Activated naive CD4-positive, alpha-beta T cell treated with anti-CD3 and anti-CD28 coated beads, Interleukin-2, amount 50 U/mL, for 72 hours (primary cell): ENCODE measurements at regions not wholly inside any gene's neighbourhood (a gene's known extent, or its start where the extent isn't known, plus 50 kb on each side); places are given as distances from the start of the nearest gene placed in this dataset.

Experiments
- ATAC-seq, 2 donors: fragments of 150-1000 bp; cut with Tn5 transposase; 2 replicates each; pipeline ENCODE4 v1.10.0; 2021; ENCODE audit warnings: mild to moderate bottlenecking in 2 of 2, moderate library complexity in 2 of 2
- DNase-seq, 2 donors: peaks; one replicate each; pipeline ENCODE4 v3.0.0; 2021 to 2022; ENCODE audit warnings: low spot score in 2 of 2
- H3K27ac Mint-ChIP-seq, 2 donors: one replicate each; pipeline ENCODE4 v1.8.0; 2022; ENCODE audit warnings: mild to moderate bottlenecking in 2 of 2, mixed read lengths in 2 of 2
- H3K36me3 Mint-ChIP-seq, 2 donors: one replicate each; pipeline ENCODE4 v1.8.0; 2022; ENCODE audit warnings: mixed read lengths in 2 of 2
- H3K9me3 Mint-ChIP-seq, 2 donors: one replicate each; pipeline ENCODE4 v1.8.0; 2022; ENCODE audit warnings: mixed read lengths in 2 of 2

DNA sequence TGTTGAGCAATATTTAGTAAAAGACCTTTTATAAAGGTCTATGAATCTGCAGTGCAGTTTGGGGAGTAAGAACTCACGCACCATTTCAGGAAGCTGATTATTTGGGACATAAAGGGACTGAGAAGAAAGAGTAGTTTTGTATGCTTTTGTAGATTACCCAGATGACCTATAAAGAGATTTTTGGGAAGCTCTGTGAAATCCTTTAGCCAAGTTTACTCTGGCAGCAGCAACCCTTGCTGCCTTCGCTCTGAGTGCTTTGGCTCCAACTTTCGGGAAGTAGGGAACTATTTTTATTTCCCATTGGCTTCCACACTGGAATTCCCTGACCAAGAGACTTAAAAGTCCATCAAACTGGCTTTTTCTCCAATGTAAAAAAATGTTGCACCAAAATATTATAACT, 1110.1 kb upstream of the PHF14 start:
- ATAC-seq: no peak
- H3K27ac Mint-ChIP-seq: no peak overlapping the region
- H3K36me3 Mint-ChIP-seq: no peaks in the 10 kb centered on the region
- DNase-seq: no peak
- peaks cover 10 to 16% of the 10 kb centered on the region in 2 donors for H3K9me3 Mint-ChIP-seq

DNA sequence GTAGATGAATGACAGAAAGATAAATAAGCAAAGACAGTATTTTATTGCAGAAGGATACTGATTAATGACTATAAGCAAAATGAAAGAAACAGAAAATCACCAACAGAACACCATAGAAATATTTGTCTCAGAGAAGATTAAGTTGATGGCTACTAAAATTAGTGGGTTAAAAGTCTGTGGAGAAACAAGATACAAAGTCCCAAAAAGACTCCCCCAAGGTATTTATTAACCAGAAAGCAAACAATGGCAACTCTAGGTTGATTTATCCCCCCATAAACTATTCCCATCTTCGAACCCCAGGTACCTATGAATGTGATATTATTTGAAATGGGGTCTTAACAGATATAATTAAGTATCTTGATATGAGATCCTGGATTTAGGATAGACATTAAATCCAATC, 1104.5 kb upstream of the PHF14 start:
- Mint-ChIP-seq H3K27ac (no peak overlapping the region), H3K36me3 (no peaks in the 10 kb centered on the region)
- no peak for ATAC-seq

GRCh38 chr7:9869566-9869965, 1104.1 kb upstream of the PHF14 start:
- no peak for DNase-seq
- H3K9me3 Mint-ChIP-seq: peaks cover 3 to 19% of the 10 kb centered on the region in 2 donors
- no peak for ATAC-seq
- no peaks in the 10 kb centered on the region for H3K36me3 Mint-ChIP-seq
- no peak overlapping the region for H3K27ac Mint-ChIP-seq

More for the DNA sequence above, 1104.5 kb upstream of the PHF14 start:
- no peak for DNase-seq
- peaks cover 3 to 19% of the 10 kb centered on the region in 2 donors for H3K9me3 Mint-ChIP-seq

DNA sequence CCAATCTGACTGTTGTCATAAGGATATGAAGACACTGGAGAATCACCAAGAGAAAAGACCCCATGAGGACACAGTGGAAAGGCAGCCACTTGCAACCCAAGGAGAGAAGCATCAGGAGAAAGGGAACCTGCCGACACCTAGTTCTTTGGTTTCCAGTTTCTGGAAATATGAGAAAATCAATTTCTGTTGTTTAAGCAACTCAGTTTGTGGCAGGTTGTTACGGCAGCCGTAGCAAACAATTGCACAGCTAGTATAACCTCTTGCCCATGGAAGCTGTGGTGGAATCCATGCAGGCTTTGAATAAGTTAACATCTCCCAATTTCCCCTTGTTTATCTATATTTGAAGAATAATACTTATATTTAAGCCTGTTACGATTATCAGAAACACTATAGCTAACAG, 1103.0 kb upstream of the PHF14 start:
- DNase-seq (no peak), ATAC-seq (no peak)
- no peaks in the 10 kb centered on the region for H3K36me3 Mint-ChIP-seq
- no peak overlapping the region for H3K27ac Mint-ChIP-seq
- peaks cover 4 to 19% of the 10 kb centered on the region in 2 donors for H3K9me3 Mint-ChIP-seq

DNA sequence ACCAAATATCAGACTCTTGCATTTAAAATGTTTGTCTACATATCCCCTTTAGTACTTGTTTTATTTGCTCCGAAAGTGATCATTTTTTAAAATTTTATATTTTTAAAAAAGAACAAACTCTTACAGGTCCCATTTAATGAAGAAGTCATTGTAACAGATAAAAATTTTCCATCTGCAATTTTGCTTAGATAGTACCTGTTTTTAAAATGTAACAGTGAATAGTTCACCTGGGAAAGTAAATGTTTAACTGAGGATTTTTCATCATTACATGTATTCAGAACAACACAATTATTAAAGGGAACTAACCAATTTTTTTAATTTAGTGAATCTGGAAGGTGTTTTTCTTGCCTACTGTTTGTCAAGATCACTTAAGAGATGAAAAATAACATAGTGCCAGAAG, 1099.5 kb upstream of the PHF14 start:
- H3K27ac Mint-ChIP-seq: no peak overlapping the region
- ATAC-seq: no peak

GRCh38 chr7:9876053-9876452, 1097.6 kb upstream of the PHF14 start:
- no peak overlapping the region for H3K27ac Mint-ChIP-seq
- no peaks in the 10 kb centered on the region for H3K36me3 Mint-ChIP-seq
- ATAC-seq: no peak

More for the DNA sequence above, 1099.5 kb upstream of the PHF14 start:
- no peak for DNase-seq
- Mint-ChIP-seq H3K36me3 (no peaks in the 10 kb centered on the region), H3K9me3 (peaks cover 12 to 16% of the 10 kb centered on the region in 2 donors)

DNA sequence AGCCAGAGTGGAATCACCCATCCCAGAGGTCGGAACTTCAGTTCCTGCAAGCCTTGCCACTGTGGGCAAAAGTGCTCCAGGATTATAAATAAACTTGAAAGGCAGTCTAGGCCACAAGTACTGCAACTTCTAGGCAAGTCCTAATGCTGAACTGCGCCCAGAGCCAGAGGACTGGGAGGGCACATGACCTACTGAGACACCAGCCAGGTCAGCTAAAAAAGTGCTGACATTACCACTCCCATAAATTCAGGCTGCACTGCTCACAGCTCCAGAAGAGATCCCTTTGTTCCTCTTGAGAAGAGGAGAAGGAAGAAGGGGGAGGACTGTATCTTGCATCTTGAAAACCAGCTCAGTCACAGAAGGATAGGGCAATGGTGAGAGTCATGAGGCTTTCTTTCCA, 1084.1 kb upstream of the PHF14 start:
- Mint-ChIP-seq H3K27ac (no peak overlapping the region), H3K9me3 (peaks cover 26 to 32% of the 10 kb centered on the region in 2 donors), H3K36me3 (peaks cover 0 to 7% of the 10 kb centered on the region in 2 donors)
- DNase-seq: no peak
- no peak for ATAC-seq

More at GRCh38 chr7:9876053-9876452, 1097.6 kb upstream of the PHF14 start:
- H3K9me3 Mint-ChIP-seq: peaks cover 9 to 10% of the 10 kb centered on the region in 2 donors
- no peak for DNase-seq

GRCh38 chr7:9890092-9890491, 1083.6 kb upstream of the PHF14 start:
- peaks cover 0 to 7% of the 10 kb centered on the region in 2 donors for H3K36me3 Mint-ChIP-seq
- H3K27ac Mint-ChIP-seq: no peak overlapping the region
- DNase-seq (no peak), ATAC-seq (no peak)
- H3K9me3 Mint-ChIP-seq: peaks cover 26 to 30% of the 10 kb centered on the region in 2 donors

- Mint-ChIP-seq H3K36me3 (peaks cover 0 to 7% of the 10 kb centered on the region in 2 donors), H3K27ac (no peak overlapping the region), H3K9me3 (peaks cover 25 to 29% of the 10 kb centered on the region in 2 donors)
- no peak for ATAC-seq
- DNase-seq: no peak
These were observed 1082.6 kb upstream of the PHF14 start for GRCh38 chr7:9891056-9891455.

DNA sequence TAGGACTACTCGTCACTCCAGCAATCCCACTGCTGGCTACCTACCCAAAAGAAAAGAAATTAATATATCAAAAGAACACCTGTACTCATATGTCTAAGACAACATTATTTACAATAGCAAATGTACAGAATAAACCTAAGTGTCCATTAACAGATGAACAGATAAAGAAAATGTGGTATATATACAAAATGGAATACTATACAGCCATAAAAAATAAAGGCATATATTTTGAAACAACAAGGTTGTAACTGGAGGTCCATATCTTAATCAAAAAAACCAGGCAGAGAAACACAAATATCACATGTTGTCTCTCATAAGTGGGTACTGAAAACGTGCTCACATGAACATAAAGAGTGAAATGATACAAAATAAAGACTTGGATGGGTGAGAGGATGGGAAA, 1073.3 kb upstream of the PHF14 start:
- peaks cover 27 to 34% of the 10 kb centered on the region in 2 donors for H3K9me3 Mint-ChIP-seq
- DNase-seq (no peak), ATAC-seq (no peak)
- no peak overlapping the region for H3K27ac Mint-ChIP-seq
- no peaks in the 10 kb centered on the region for H3K36me3 Mint-ChIP-seq

GRCh38 chr7:9921326-9921725, 1052.3 kb upstream of the PHF14 start:
- ATAC-seq: no peak
- peaks cover 7 to 9% of the 10 kb centered on the region in 2 donors for H3K9me3 Mint-ChIP-seq

DNA sequence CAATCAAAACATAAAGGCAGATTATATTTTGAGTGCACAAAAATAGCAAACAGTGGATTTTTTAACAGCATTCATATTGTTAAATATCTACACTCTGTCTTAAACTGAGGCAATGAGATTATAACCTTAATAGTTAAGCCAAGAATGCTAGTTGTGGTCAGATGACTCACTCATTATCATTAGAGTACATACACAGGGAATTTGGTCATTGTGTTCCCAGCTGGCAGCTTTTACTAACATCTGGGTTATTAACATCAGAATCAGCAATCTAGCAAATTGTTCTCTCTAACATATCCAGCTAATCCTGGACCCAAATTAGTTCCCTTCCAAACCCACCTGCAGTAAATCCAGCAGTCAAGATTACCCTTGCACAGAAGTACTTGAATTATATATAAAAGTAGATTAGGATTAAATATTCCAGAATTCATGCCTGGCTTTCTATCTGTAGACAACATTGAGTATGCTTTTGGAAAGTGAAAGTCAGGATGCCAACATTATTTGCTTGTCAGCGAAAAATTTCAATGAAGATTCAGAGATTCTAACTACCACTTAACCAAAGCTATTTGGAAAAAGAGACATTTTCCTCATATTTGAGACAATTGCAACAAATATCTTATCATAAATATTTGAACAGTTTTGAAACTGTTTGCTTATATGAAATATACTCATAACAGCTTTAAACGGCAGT, 1035.6 kb upstream of the PHF14 start:
- DNase-seq (no peak), ATAC-seq (no peak)
- Mint-ChIP-seq H3K9me3 (peaks cover 3 to 4% of the 10 kb centered on the region in 2 donors), H3K36me3 (no peaks in the 10 kb centered on the region), H3K27ac (no peak overlapping the region)

More at GRCh38 chr7:9921326-9921725, 1052.3 kb upstream of the PHF14 start:
- DNase-seq: no peak
- Mint-ChIP-seq H3K27ac (no peak overlapping the region), H3K36me3 (no peaks in the 10 kb centered on the region)

DNA sequence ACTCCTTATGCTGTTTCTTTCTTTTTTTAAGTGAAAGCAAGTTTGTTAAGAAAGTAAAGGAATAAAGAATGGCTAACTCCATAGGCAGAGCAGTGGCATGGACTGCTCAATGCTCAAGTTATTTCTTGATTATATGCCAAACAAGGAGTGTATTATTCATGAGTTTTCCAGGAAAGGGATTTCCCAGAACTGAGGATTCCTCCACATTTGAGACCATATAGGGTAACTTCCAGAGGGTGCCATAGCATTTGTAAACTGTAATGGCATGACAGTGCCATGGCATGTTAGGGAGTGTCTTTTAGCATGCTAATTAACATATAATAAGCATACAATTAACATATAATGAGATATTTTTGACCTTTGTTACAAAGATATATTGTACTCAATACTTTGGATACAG, 1034.5 kb upstream of the PHF14 start:
- ATAC-seq: no peak
- DNase-seq: no peak
- Mint-ChIP-seq H3K9me3 (peaks cover 0 to 4% of the 10 kb centered on the region in 2 donors), H3K36me3 (no peaks in the 10 kb centered on the region), H3K27ac (no peak overlapping the region)

GRCh38 chr7:9945131-9945530, 1028.5 kb upstream of the PHF14 start:
- no peak for DNase-seq
- Mint-ChIP-seq H3K27ac (no peak overlapping the region), H3K9me3 (peaks cover 7 to 9% of the 10 kb centered on the region in 2 donors), H3K36me3 (no peaks in the 10 kb centered on the region)
- no peak for ATAC-seq

GRCh38 chr7:9945857-9946256, 1027.8 kb upstream of the PHF14 start:
- no peak for ATAC-seq
- Mint-ChIP-seq H3K9me3 (peaks cover 7 to 9% of the 10 kb centered on the region in 2 donors), H3K36me3 (no peaks in the 10 kb centered on the region), H3K27ac (no peak overlapping the region)
- no peak for DNase-seq

DNA sequence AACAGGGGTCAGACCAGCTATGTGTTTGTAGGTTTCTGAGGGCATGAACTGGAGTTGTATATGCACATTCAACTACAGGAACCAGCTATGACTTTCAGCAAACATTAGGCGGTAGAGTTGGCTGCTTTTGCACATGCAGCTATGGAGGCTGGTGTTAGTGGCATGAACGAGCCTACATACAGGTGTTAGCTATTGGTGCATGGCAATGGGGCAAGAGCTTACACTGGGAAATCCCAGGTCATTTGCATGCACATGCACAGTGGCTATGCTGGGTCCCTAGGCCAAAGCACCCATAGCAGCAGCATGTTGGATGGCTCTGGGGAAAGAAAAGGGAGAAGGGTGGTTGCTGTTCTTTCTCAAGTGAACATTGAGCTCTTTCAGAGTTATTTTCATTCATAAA, 1018.5 kb upstream of the PHF14 start:
- DNase-seq (no peak), ATAC-seq (no peak)
- Mint-ChIP-seq H3K36me3 (no peaks in the 10 kb centered on the region), H3K27ac (no peak overlapping the region), H3K9me3 (peaks cover 4 to 10% of the 10 kb centered on the region in 2 donors)

GRCh38 chr7:9958486-9958885, 1015.2 kb upstream of the PHF14 start:
- ATAC-seq (no peak), DNase-seq (no peak)
- Mint-ChIP-seq H3K27ac (no peak overlapping the region), H3K9me3 (peaks cover 8 to 10% of the 10 kb centered on the region in 2 donors), H3K36me3 (no peaks in the 10 kb centered on the region)

DNA sequence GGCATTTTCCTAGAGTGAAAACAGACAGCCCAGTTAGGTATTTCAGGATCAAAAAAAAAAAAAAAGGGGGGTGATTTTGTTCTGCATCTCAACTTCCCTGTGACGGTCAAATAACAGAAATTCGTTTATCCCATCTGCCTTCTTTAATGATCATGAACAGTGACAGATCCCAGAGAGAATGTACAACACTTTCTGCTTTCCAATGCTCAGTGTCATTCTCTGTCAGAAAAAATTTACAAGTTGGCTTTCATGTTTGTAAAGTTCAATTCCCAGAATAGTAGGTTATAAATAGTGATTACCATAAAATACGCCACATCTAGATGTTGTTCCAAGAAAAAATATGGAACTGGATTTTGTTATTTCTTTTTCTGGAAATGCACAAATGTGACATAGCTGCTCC, 1013.2 kb upstream of the PHF14 start:
- no peak for ATAC-seq
- Mint-ChIP-seq H3K36me3 (no peaks in the 10 kb centered on the region), H3K9me3 (peaks cover 0 to 4% of the 10 kb centered on the region in 2 donors), H3K27ac (no peak overlapping the region)
- no peak for DNase-seq
